Erythroblast (primary cell): ENCODE measurements at regions not wholly inside any gene's neighbourhood (a gene's known extent, or its start where the extent isn't known, plus 50 kb on each side); places are given as distances from the start of the nearest gene placed in this dataset.

Experiments
- GATA1 ChIP-seq: IDR thresholded peaks from 2 replicates; pipeline ENCODE4 v1.6.1; 2011; ENCODE audit warnings: low read depth, mild to moderate bottlenecking, control low read depth, low read length, moderate library complexity
- POLR2A ChIP-seq: IDR thresholded peaks from 2 replicates; pipeline ENCODE4 v1.6.1; 2011; ENCODE audit warnings: mild to moderate bottlenecking, low read length

- TF ChIP-seq POLR2A (no peak), GATA1 (no peak)
Measured at GRCh38 chr2:234162861-234163260, 112.4 kb downstream of the SPP2 start.
